Activated CD4-positive, alpha-beta T cell treated with anti-CD3 and anti-CD28 coated beads for 24 hours (primary cell): ENCODE measurements at regions not wholly inside any gene's neighbourhood (a gene's known extent, or its start where the extent isn't known, plus 50 kb on each side); places are given as distances from the start of the nearest gene placed in this dataset.

Experiments
- DNase-seq, 2 donors: peaks; one replicate each; pipeline ENCODE4 v3.0.0-alpha.2; 2020; ENCODE audit warnings: low read depth in 2 of 2

DNA sequence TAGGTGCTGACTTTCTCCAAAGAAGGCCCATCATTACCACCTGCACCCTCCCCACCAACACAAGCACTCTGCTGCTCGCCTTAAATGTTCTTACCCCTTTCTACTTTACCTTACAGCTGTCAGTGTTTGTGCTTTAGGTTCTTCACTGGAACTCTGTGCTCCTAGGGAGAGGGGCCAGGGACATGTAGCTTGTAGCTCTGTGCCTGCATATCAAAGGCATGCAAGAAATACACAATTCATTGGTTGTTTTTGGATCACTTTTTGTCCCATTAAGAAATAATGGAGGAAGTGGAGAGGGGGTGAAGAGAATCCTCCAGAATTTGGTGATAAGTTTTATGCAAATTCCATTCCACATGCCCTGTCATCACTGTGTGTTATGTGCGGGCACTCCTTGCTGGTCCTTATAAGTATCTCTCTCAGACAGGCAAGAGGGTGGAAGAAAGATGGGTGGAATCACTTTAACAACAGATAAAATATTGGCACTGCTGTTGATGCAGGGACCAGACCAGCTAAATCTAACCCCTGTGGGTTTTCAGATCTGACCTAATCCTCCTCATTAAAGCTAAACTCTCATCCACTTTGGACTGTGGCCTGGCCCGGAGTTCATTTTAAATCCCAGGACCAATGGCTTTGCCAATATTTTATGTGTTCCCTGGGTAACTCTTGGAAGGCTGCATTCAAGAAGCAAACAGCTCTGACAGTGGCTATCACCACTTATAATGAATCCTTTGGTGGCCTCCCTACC lies 375.8 kb upstream of the NFE2L3 start:
- no peak for DNase-seq

GRCh38 chr7:25776744-25777123 lies 375.3 kb upstream of the NFE2L3 start:
- no peak for DNase-seq

DNA sequence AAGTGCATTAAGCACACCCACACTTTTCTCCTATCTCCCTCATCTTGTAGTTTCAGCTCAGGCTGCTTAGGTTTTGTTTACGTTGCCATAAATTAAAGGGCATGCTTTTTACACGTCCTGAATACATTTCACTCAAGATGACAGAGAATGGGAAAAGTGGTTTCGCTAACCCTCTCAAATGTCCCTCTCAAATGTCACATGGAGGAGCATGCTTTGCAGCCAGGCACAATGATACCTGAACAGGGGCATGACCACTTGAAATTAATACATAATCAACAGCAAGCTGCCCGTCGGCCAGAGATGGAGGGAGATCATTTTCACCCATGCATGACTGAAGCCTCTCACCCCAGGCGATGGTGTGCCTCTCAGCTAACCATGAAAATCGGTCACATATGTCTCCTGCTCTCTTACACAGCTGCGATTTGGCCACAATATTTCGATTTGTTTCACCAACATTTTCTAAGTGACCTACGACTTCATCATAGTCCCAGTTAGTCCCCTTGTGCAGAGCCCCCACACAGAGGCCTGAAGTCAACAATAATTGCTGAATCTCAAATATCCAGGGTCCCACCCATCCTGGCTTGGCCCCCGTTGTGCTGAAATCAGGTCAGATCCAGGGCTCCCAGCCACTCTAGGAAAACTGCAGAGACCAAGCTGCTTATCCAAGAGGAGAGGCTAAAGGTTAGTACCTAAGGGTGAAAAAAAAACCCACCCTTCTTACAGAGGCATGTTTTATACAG lies 373.9 kb upstream of the NFE2L3 start:
- no peak for DNase-seq

DNA sequence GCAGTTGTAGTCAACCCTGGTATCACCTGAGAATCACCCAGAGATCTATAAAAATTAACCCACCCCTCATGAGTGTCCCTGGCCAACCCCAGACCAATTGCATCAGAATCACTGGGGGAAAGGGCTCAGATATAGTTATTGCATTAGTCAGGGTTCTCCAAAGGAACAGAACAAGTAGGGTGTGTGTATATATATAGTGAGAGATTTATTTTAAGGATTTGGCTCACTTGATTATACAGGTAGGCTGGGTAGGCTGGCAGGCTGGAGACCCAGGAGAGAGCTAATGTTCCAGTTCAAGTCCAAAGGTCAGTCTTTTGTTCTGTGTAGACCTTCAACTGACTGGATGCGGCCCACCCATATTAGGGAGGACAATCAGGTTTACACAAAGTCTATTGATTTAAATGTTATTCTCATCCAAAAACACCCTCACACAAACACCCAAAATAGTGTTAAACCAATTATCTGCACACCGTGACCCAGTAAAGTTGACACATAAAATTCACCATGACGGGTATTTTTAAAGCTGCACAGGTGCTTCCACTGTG lies 372.9 kb upstream of the NFE2L3 start:
- no peak for DNase-seq

- DNase-seq = no peak
These were observed 371.1 kb upstream of the NFE2L3 start for GRCh38 chr7:25780904-25781303.

DNA sequence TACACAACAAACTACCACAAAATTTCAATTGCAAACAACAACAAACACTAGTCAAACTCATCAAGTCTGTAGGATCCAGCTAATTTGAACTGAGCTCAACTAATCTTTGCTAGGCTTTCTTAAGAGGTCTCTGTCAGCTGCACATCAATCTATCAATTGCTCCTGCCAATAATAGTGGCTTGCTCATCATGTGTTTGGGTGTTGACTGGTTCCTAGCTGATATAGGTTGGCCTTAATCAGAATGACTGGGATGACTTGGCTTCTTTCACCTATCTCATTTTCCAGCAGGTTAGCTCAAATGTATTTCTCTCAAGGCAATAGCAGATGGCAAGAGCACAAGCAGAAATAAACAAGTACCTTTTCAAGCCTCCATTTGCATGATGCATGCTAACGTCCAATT lies 370.3 kb upstream of the NFE2L3 start:
- DNase-seq = no peak

GRCh38 chr7:25786936-25787335 lies 365.1 kb upstream of the NFE2L3 start:
- no peak for DNase-seq

DNA sequence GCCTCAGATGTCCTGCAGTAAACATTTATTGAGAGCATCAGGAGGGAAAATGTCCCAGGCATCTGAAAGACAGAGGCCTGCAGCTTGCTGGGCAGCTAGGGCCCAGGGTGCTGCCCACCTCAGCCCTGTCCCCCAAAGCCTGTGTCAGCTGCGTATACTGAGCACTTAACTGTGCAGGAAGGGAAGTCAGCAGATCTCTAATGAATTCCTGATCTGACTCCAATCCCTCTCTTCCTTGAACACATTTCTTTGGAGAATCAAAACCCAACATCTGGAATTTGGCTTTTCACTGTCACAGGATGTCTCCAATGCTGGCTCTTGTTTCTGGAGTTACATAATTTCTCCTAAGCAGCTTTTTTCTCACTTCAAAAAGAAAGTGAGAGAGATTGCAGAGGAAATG lies 364.7 kb upstream of the NFE2L3 start:
- DNase-seq = no peak

DNA sequence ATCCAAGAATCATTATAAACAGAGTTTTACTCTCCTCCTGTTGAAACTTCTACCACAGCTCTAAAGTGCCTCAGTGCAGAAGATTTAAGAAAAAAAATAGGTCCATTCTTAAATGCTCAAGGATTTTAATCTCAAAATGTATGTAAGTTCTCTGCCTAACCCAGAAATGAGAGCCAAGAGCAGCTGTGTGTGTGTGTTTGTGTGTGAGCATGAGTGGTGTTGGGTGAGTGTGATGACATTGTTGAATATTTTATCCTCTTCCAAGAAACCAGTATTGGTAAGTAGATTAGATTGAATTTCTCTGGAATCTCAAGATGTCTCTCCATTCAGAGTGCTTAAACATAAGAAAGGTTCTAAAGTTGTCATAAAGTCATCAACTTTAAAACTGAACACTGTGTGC lies 363.6 kb upstream of the NFE2L3 start:
- no peak for DNase-seq

GRCh38 chr7:25788961-25789620 lies 362.9 kb upstream of the NFE2L3 start:
- DNase-seq = no peak

GRCh38 chr7:25789701-25790640 lies 362.0 kb upstream of the NFE2L3 start:
- DNase-seq = no peak

GRCh38 chr7:25790963-25791362 lies 361.0 kb upstream of the NFE2L3 start:
- no peak for DNase-seq

DNA sequence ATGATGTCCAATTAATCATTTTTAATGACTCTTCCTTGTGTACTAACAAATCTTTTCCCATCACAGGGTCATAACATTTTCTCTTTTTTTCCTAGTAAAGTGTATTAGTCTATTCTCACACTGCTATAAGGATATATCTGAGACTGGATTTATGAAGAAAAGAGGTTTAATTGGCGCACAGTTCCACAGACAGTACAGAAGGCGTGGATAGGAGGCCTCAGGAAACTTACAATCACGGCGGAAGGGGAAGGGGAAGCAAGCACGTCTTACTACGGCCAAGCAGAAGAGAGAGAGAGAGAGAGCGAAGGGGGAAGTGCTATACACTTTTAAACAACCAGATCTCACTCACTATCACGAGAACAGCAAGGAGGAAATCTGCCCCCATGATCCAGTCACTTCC lies 359.4 kb upstream of the NFE2L3 start:
- no peak for DNase-seq

DNA sequence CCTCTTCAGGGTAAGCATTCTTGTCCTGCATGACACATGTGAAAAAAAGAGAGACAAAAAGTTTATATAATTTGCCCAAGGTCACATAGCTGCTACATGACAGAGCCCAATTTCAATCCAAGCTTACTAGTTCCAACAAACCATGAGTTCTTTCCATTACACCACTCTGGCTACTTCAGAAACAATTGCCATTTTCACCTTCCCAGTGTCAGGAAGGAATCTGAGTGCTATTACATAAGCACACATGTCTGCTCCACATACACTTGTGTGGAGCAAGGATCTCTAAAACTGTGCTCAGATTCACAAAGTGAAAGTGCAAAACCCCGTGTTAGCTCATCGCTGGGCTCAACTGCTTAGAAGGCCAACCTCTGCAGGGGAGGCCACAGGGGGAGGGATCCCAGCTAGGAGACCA lies 356.2 kb upstream of the NFE2L3 start:
- DNase-seq = no peak

DNA sequence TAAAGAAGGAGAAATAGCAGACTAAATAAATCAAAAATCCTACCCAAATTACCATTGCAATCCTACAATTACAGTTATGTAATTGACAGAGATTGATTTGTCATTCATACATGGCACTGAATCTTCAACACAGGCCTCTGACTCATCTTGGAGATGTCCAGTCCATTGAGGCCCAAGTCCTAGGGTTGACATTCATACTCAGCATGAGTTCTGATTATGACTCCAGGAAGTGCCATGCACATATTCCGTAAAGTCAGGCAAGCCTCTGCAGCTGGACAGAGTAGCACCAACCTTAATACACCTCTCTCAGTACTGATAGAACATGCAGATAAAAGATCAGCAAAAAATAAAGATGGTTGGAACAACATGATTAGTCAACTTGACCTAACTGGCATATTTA lies 353.7 kb upstream of the NFE2L3 start:
- DNase-seq = no peak

- no peak for DNase-seq
These were observed 350.8 kb upstream of the NFE2L3 start for GRCh38 chr7:25801214-25801613.

DNA sequence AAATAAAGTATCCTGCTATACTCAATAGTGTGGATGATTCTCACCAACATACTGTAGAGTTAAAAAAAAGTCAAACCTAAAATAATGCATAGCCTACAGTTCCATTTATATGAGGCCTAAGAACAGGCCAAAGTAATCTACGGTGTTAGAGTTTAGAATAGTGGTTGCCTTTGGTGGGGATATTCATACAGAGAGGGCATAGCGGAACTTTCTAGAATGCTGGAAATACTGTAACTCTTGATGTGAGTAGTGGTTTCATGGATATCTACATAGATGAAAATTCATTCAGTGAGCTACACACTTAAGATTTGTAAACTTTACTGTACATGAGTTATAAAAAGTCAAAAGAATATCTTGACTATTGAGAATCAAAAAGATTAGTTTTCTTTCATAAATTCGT lies 349.9 kb upstream of the NFE2L3 start:
- no peak for DNase-seq

DNA sequence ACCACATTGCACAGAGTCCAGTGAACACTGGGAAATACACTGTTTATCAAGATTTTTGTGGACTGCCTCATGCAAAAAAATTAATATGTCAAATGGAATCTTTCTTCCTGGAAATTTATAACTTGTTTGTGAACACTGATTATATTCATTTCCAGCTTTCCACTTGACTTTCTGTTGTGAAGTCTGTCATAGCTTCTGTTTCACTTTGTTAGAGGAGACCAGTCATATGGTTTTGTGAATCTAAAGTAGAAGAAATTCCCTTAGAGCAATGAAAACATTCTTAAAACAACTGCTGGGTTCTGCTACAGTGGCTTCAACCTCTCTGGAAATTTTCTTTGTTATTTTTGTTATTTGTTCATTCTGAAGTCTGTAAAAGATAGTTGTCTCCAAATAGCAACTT lies 349.5 kb upstream of the NFE2L3 start:
- no peak for DNase-seq

- no peak for DNase-seq
These were observed 348.7 kb upstream of the NFE2L3 start for GRCh38 chr7:25803117-25803887.

DNA sequence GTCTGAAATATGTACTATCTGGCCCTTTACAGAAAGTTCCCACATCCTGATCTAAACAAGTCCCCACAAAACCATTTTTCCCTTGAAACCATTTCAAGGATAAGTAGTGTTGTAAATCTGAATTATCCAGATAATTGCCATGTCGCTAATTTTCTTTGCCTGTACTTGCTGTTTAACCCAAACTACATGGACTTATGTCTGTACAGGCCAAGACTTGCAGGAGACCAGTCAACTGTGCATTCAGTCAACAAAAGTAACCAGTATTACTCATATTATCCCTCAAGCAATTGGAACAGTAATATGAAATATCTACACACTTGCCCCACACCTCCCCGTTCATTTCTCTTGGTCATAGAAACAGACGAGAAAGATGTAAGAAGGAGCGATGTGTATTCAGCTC lies 347.8 kb upstream of the NFE2L3 start:
- no peak for DNase-seq
